Inflammatory macrophage treated with lipopolysaccharide for 4 hours (primary cell): ENCODE measurements at regions not wholly inside any gene's neighbourhood (a gene's known extent, or its start where the extent isn't known, plus 50 kb on each side); places are given as distances from the start of the nearest gene placed in this dataset.

Experiments used
- DNase-seq: peaks from one replicate; pipeline ENCODE4 v3.0.0-alpha.2; 2020

- DNase-seq: no peak
Measured at GRCh38 chr15:69530991-69531664, 78.5 kb downstream of the RPLP1 start.

GRCh38 chr15:69531665-69532027, 79.0 kb downstream of the RPLP1 start:
- no peak for DNase-seq

- no peak for DNase-seq
Measured at GRCh38 chr15:69532066-69532465, 79.4 kb downstream of the RPLP1 start.

GRCh38 chr15:69532856-69533255, 80.2 kb downstream of the RPLP1 start:
- DNase-seq: no peak

- DNase-seq: no peak
Measured at GRCh38 chr15:69533522-69533921, 80.9 kb downstream of the RPLP1 start.

- no peak for DNase-seq
Measured at GRCh38 chr15:69535101-69535638, 82.6 kb downstream of the RPLP1 start.

DNA sequence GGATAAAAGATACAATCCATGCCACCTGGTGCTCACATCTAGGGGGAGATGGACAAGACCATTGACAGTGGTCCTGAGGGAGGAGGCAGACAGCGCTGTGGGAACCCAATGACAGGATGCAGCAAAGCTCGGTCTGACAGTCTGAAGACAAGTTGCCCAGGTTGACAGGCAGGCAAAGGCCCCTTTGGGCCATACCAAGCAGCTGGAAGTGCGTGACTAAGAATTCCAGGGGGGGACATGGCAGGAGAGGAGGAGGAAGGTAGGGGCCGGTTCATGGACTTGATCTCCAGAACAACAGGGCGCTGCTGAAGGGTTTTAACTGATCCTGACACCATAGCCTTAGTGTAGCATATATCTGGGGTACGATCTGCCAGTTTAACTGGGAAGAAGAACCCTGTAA, 83.4 kb downstream of the RPLP1 start:
- DNase-seq: no peak

DNA sequence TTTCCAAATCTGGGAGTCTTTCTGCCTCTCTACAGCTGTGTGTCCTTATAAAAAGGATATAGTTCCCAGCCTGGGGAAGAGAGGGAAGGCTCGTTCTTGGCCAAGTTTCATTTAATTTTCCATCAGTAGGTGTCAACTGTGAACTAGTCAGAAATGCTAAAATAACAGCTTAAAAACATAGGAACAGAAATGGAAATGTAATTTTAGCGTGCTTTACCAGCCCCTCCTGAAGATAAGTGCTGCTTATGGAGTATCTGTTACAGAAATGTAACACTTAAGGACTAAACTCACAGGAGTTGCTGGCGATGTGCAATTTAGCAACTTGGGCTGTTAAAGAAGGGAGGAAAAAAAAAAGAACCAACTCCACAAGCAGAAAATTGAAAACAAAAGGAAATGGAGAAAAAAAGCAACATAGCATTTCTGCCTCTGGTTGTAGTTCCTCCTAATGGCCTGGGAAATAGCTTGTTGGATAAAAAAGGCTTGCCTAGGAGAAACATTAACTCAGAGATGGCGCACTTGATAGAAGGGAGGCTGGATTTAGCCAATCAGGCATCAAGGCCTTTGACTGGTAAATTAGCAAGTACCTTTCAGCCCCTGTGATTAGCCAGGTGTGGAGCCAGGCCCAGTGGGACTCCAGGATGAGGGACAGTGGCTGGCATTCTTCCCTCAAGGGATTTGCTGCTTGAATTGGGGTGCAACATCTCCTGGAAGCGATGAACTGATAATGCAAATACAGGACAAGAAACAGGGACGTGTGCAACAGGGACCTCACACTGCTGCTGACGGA, 84.3 kb downstream of the RPLP1 start:
- DNase-seq: no peak

DNA sequence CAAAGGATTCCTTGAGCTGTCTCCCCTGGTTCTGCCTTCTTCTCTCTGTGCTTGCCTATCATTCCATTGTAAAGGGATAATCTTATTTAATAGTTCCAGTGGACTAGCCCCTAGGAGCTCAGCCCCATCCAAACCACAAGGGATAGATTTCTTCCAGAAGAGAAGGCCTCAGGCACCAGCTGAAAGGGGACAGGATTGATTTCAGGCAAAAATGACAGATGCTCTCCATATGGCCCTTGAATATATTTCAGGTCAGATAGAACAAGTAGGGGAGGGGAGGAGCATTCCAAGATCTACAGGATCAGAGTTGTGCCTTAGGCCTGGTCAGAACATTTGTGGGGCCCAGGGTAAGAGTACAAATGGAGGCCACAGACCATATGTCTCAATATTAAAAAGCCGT, 85.3 kb downstream of the RPLP1 start:
- DNase-seq: no peak

DNA sequence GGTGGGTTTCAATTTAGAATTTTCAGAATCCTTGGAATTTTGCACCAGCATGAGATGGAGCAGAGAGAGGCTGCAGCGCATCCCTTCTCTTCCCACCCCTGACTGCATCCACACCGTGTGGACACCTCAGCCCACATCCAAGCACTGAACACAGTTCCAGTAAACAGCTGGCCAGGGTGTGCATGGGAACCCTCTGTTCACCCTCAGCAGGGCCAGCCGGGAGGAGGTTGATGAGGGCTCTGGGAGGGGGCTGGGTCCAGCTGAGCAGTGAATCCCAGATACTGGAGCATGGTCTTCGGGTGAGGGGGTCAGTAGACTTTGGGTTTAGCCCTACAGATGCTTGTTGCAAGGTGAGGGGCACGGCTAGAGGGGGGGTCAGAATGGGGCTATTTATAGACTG, 85.8 kb downstream of the RPLP1 start:
- no peak for DNase-seq

DNA sequence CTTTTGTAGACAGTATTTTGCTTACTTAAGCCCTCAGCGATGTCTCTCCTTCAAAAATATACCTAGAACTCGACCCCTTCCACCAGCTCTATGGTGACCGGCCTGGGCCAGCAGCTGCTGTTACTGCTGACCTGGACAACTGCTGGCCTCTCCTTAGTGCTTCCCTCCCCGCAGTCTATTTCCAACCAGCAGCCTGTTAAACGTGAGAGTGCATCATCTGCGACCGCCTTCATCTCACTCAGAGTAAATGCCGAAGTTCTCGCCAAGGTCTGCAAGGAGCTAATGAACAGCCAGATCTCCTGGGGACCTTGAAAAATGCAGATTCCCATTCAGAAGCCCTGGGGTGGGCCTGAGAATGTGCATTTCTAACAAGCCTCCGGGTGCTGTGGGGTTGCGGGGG, 86.7 kb downstream of the RPLP1 start:
- DNase-seq: no peak

DNA sequence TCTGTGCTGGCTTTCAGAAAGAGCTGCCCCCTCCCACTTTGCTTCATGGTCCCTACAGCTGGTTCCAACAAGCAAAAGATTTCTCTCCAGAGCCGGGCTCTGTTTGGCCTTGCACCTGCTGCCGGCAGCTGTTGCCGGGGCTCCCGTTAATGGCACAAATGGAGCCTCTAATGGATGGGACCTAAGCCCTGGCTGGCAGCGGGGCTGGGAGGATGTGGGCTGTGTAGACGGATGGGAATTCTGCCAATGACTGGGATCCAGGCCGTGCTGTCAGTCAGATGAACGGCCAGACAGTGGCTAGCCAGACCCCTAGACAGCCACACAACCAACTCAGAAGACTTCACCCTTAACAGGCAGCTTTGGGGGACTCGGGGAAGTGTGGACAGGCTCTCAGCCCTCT, 88.0 kb downstream of the RPLP1 start:
- DNase-seq: no peak

DNA sequence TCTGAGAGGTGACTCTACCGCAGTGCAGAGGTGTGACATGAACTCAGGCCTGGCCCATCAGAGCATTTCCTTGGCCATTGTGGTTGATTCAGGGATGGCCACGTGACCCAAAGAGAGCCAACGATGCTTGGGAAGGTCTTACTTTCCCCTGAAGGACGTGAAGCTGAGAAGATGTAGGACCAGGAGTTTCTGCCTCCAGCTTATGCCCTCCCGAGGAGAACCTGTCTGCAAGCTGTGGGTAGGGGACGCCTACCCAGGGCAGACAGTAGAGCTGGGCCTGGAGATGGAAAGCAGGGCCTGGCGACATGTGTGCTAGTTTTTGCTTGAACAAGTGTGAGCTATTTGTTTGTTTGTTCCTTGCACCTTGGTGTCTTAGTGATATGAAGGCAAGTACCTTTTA, 89.4 kb downstream of the RPLP1 start:
- DNase-seq: no peak

GRCh38 chr15:69543681-69544364, 91.2 kb downstream of the RPLP1 start:
- DNase-seq: no peak

GRCh38 chr15:69544365-69545113, 91.9 kb downstream of the RPLP1 start:
- no peak for DNase-seq

GRCh38 chr15:69546182-69546581, 93.6 kb downstream of the RPLP1 start:
- DNase-seq: peak; percentile 36

- DNase-seq: no peak
Measured at GRCh38 chr15:69548395-69549180, 96.0 kb downstream of the RPLP1 start.

DNA sequence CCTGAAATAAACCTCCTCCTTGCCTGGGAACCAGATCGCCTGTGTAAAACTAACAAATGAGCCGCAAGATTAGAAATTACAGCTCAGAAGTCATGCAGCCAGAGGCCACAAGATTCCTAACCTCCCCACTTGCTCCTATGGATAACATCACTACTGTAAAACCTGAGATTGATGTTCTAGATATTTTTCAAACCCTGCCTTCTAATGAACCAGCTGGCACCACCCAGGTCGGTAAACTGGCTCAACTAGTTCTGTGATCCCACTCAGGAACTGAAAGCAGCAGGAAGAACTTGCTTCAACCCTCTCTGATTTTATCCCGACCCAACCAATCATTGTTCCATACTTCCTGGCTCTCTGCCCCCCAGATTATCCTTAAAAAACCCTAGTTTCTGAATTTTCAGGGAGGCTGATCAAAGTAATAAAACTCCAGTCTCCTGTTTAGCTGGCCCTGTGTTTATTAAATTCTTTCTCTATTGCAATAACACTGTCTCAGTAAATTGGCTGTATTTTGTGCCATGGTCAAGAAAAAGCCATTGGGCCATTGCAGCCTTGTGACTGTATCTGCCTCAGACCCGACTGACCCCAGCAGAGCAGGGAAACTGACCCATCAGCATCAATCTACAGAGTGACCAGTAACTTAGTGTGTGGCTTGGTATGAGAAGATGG, 98.9 kb downstream of the RPLP1 start:
- no peak for DNase-seq

DNA sequence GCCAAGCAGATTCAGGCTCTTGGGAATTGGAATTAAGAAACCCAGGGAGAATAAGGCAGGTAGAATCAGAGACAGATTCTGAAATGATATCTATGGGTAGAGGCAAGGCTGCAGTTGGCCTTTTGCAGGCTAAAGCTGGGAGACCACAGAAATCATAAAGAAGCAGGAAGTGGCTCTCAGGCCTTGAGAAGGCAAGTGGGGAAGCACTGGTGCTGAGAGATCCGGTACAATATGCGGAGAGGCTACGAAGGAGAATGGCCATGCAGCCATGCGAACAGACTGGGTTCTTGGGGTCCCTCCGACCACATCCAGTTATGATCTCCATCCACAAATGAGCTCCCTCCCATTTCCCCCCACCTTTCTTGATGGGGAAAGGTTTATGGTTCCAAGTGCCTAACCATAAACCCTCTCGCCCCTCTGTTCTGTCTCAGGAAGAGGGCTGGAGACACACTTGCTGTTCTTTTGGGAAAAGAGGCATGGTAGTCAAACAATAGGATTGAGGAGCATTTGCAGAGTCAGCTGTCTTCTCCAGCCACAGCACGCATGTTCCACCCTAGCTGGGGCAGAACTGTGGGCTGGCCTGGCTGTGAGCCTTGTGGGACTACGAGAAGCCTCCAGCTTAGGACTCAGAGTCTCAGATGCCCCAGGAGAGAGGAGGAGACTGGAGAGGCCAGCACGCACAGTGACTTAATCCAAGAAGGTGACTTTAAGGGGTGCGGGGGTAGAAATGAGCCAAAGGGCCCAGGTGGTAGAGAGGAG, 99.6 kb downstream of the RPLP1 start:
- DNase-seq: no peak

DNA sequence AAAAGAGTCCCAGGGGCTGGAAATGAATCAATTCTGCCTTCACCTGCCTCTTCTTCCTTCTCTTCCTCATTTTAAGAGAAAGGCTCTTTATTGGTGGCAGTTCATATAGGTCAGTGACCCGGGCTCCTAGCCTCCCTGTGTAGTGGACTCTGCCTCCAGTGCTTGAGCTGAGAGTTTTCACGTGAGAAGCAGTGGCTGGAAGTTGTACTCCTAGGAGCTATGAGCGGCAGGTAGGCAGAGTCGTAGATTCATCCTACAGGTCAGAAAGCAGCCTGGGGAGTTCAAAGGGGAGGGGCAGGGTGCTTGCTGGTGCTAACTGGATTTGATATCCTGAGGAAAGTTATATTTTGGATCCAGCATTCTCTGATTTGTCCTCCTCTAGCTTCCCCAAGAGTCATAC, 101.1 kb downstream of the RPLP1 start:
- DNase-seq: no peak
